CD4-positive, alpha-beta T cell treated with Interleukin-6 at 100 ng/mL for 8 hours (primary cell): ENCODE measurements at regions not wholly inside any gene's neighbourhood (a gene's known extent, or its start where the extent isn't known, plus 50 kb on each side); places are given as distances from the start of the nearest gene placed in this dataset.

Experiments
- DNase-seq: peaks from one replicate; pipeline ENCODE4 v3.0.0-alpha.2; 2020; ENCODE audit warnings: mixed read lengths, low spot score

DNA sequence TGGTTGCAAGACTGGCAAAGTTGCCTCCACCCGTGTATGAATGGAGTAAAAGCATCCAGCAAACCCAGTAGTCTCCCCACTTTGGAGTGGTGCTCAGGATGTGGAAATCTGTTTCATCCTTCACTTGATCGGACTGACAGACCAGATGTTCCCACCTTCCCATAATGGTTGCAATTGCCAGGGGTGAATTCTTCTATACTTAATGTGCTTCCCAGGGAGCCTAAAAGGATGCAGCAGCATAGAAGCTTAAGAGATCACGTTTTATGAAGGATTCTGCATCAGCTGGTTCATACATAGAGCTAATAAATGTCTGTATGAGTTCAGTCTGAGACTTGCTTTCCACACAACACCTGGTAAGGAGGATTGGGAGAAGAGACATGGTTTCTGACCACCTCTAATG, 198.8 kb upstream of the S1PR3 start:
- DNase-seq, result no peak

DNA sequence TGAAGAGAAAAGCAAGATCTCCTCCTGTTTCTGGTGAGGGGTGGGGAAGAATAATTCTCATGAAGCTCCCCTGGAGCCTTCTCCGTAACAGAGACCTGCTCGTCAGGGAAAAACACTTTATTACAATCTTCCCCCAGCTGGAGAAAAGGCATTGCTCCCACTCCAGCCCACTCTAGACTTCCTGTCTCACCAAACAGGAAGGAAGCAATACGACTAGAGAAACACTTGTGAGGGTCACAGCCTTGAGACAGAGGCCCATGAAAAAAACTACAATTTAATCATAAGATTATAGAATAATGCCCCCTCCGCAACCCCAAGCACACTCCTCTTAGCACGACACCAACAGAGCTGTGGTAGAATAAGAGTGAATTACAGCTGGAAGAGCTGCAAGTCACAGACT, 197.2 kb upstream of the S1PR3 start:
- no peak for DNase-seq

GRCh38 chr9:88796947-88797346, 194.3 kb upstream of the S1PR3 start:
- DNase-seq, result no peak

DNA sequence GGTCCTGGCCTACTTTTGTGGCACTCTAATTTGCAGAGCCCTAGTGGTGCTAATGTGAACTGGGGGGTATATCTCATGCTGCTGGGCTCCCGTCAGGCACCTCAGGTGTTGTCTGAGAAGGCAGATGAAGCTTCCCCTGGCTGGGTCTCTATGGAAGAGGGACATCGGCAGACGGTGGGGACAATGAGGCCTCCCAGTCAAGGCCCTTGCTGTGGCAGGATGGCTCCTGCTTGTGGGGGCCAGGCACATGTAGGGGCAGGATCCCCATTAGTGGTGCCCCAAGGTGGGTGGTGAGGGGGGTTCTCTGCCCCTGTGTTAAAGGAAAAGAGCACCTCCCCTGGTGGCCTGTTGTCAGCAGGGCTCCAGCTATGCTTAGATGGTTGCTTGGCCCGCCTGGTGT, 192.8 kb upstream of the S1PR3 start:
- DNase-seq, result no peak

DNA sequence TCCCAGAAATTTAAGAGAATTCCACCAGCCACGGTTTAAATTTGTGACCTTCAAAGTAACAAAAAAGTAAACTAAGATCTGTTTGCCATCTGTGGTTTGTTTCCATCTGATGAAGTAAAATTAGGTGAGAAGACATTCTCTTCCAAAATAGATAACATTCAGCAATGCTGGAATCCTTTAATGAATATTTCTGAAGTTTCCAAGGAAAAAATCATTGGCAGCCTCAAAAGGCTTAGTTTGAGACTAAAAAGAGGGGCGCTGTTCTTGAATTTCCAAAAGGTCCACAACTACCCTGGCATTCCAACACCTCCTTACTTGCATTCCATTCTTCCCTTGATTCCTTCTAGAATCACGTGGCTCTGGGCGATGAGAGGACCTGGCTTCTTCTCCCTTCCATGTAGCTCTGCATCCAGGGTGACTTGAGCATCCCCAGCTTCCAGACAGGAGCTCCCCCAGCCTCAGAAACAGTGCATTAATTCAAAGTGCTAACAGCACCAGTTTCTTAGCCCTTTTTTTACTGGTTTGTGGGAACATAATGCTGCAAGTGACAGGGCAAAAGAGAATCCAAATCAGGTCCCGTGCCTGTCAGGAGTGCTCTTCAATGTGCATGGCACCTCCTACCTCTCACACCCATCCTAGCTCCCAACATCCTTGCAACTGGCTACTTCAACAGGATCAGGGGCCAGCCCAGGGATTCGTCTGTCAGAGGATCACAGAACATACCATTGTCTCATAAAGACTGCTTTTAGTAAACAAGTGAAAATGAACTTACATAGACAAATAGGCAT, 191.5 kb upstream of the S1PR3 start:
- no peak for DNase-seq

DNA sequence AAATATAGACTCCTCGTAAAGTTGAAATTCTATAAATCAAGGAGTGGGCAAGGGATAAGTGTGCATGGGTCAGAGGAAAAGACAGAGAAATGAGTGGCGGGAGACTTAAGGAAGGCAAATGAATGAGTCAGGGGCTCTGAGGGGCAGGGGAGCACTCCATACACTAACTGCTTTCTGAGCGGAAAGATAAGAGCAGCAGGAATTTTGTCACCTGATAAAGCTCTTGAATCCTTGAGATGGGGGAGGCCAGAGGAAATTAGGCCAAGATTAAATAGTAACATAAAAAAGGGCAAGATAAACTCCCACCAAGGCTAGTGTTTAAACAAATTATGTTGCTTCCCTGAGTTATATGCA, 191.0 kb upstream of the S1PR3 start:
- no peak for DNase-seq

- DNase-seq, result no peak
Measured at GRCh38 chr9:88801214-88801796, 190.0 kb upstream of the S1PR3 start.

DNA sequence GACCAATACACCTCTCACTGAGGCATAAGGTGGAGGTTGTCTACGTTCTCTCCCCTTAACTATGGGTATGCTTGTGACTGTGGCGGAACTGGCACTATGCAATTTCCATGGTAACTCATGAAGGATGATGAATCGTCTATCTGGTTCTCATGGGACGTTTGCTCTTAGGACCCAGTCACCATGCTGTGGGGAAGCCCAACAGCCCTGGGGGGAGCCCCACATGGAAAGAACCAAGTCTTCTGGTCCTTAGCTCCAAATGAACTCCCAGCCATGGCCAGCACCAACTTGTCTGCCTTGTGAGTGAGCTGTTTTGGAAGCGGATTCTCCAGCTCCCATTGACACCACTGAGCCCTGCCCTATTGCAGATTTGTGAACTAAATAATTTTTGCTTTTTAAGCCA, 188.7 kb upstream of the S1PR3 start:
- no peak for DNase-seq

GRCh38 chr9:88803546-88804253, 187.6 kb upstream of the S1PR3 start:
- DNase-seq, result no peak

- DNase-seq, result no peak
Measured at GRCh38 chr9:88804254-88804596, 187.0 kb upstream of the S1PR3 start.

GRCh38 chr9:88805217-88805943, 185.9 kb upstream of the S1PR3 start:
- DNase-seq, result no peak

GRCh38 chr9:88807426-88807825, 183.8 kb upstream of the S1PR3 start:
- no peak for DNase-seq

DNA sequence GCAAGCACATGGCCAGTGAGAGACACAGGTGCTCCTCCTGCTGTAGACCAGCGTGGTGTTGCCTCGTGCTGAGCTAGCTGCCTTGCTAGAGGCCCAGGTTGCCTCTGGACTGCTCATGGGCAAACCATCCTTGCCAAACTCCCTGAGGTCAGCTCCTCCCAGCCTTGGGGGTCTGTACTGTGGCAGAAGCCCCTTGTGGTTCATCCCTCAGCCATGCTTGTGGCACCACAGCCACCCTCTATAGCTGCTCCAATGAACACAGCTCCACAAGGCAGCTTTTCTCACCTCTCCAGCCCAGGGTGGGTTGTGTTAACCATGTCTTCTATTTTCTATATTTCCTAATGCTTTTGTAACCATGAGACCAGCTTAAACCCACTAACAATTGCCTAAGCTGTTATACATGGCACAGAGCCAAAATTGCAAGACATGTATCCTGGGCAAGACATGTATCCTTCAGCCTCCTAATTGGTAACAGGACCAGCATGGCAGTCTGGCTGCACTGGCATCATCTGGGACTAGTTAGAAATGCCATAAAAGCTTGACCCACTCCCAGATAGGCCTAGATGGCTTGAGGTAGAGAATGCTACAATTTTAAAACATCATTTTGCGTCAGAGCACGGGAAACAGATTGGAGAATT, 183.1 kb upstream of the S1PR3 start:
- DNase-seq, result no peak

DNA sequence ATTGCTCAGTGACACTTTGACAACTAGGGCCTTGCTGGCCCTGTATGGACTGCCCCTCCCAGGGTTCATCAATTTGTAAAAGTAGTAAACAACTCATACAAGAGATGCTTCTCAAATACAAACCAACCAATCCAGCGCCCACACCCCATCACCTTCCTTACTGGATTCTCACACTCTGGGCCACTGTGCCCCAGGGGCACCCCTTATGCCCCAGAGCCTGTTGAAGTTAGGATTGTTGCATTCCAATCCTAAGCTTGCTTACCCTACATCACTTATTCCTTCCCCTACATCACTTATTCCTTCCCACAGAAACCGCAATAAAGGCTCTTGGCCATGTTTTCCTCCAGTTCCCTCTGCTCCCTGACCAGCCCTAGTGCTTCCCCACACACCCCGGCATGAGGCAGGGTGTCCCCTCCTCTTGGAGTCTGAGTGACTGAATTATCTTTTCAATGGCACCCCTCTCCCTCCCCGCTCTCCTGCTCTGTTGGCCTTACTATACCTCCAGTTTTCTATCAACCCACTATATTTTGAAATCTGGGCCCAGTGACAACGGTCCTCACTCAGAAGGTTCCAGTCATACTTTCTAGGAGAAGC, 182.4 kb upstream of the S1PR3 start:
- no peak for DNase-seq

GRCh38 chr9:88809355-88810161, 181.7 kb upstream of the S1PR3 start:
- DNase-seq, result no peak

- no peak for DNase-seq
Measured at GRCh38 chr9:88810826-88811225, 180.4 kb upstream of the S1PR3 start.

DNA sequence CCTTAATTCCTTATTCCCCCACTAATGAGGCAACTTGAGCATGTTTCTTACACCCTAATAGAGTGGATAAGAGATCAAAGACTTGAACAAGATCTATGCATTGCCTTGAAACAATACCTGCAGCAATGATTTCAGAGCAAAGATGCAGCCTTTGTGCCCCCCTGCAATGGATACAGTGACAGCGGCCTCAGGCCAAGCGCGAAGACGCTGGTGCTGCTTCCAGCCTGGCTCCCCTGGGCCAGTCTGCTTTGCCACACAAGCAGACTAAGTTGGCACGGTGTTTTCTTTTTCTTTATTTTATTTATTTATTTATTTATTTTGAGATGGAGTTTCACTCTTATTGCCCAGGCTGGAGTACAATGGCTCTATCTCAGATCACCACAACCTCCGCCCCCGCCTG, 179.8 kb upstream of the S1PR3 start:
- no peak for DNase-seq

GRCh38 chr9:88812938-88813637, 178.2 kb upstream of the S1PR3 start:
- no peak for DNase-seq

- DNase-seq, result no peak
Measured at GRCh38 chr9:88813638-88814209, 177.5 kb upstream of the S1PR3 start.

- no peak for DNase-seq
Measured at GRCh38 chr9:88814577-88814976, 176.7 kb upstream of the S1PR3 start.
